GM18511 (cell line): ENCODE measurements at regions not wholly inside any gene's neighbourhood (a gene's known extent, or its start where the extent isn't known, plus 50 kb on each side); places are given as distances from the start of the nearest gene placed in this dataset.
"Not testable (repeated sequence)": the region's sequence is repeated elsewhere in the genome, so short reads cannot be mapped to it uniquely, and the experiment has no call there.

Experiments used
- ATAC-seq: cut with Tn5 transposase; IDR thresholded peaks from one replicate; pipeline ENCODE4 v1.9.1; 2021; ENCODE audit warnings: mild to moderate bottlenecking, moderate library complexity; ENCODE audit not compliant: unreplicated experiment

- no peak for ATAC-seq
Measured at GRCh38 chr6:50330963-50331362, 281.2 kb upstream of the DEFB112 start.

GRCh38 chr6:50333696-50334095, 284.0 kb upstream of the DEFB112 start:
- no peak for ATAC-seq

- ATAC-seq: no peak
Measured at GRCh38 chr6:50337532-50338122, 287.9 kb upstream of the DEFB112 start.

GRCh38 chr6:50353603-50354002, 303.9 kb upstream of the DEFB112 start:
- ATAC-seq: no peak

- no peak for ATAC-seq
Measured at GRCh38 chr6:50358113-50358512, 308.4 kb upstream of the DEFB112 start.

GRCh38 chr6:50361641-50362331, 312.1 kb upstream of the DEFB112 start:
- no peak for ATAC-seq

- ATAC-seq: no peak
Measured at GRCh38 chr6:50362706-50363105, 313.0 kb upstream of the DEFB112 start.

- no peak for ATAC-seq
Measured at GRCh38 chr6:50369996-50370395, 320.3 kb upstream of the DEFB112 start.

- no peak for ATAC-seq
Measured at GRCh38 chr6:50380406-50381098, 330.8 kb upstream of the DEFB112 start.

- ATAC-seq: no peak
Measured at GRCh38 chr6:50381099-50381415, 331.3 kb upstream of the DEFB112 start.

- no peak for ATAC-seq
Measured at GRCh38 chr6:50390416-50390815, 322.9 kb upstream of the TFAP2D start.

- ATAC-seq: not testable (repeated sequence)
Measured at GRCh38 chr6:50394139-50394538, 319.2 kb upstream of the TFAP2D start.

GRCh38 chr6:50404643-50405042, 308.7 kb upstream of the TFAP2D start:
- ATAC-seq: no peak

GRCh38 chr6:50410579-50410978, 302.7 kb upstream of the TFAP2D start:
- no peak for ATAC-seq

- ATAC-seq: not testable (repeated sequence)
Measured at GRCh38 chr6:50421041-50421440, 292.3 kb upstream of the TFAP2D start.

GRCh38 chr6:50427267-50427666, 286.1 kb upstream of the TFAP2D start:
- ATAC-seq: no peak

- no peak for ATAC-seq
Measured at GRCh38 chr6:50437901-50438300, 275.4 kb upstream of the TFAP2D start.

GRCh38 chr6:50442531-50443040, 270.7 kb upstream of the TFAP2D start:
- ATAC-seq: no peak

GRCh38 chr6:50443144-50443543, 270.2 kb upstream of the TFAP2D start:
- ATAC-seq: no peak

GRCh38 chr6:50449128-50449527, 264.2 kb upstream of the TFAP2D start:
- no peak for ATAC-seq

GRCh38 chr6:50451826-50452400, 261.4 kb upstream of the TFAP2D start:
- no peak for ATAC-seq

GRCh38 chr6:50455029-50455428, 258.3 kb upstream of the TFAP2D start:
- no peak for ATAC-seq
